IMR-90 (cell line): ENCODE measurements at regions not wholly inside any gene's neighbourhood (a gene's known extent, or its start where the extent isn't known, plus 50 kb on each side); places are given as distances from the start of the nearest gene placed in this dataset.

Experiments used
- ATAC-seq: fragments of 200-7000 bp; cut with Tn5 transposase; 2 replicates; pipeline ENCODE4 v1.9.1; 2020; ENCODE audit warnings: low read depth, mild to moderate bottlenecking, moderate library complexity
- BruUV-seq: library from RNA; stranded (reverse); fragments of 400-500 nt; replicated peaks from 2 replicates; lab custom pipeline; 2021; lab: Mats Ljungman, UMichigan
- CTCF ChIA-PET: fragments of 300-600 bp; formaldehyde crosslinking; extraction: SDS; loops from one replicate; lab custom pipeline; 2021; ENCODE audit warnings: antibody characterized with exemption; lab: Yijun Ruan, JAX
- POLR2A ChIA-PET: fragments of 300-600 bp; sonication (Branson Sonifier 250); formaldehyde crosslinking; loops from one replicate; lab custom pipeline; 2022; ENCODE audit warnings: antibody characterized with exemption; ENCODE audit not compliant: unreplicated experiment; lab: Charles Lee
- DNase-seq: peaks from one replicate; pipeline ENCODE4 v3.0.0; 2013
- H2AFZ ChIP-seq: replicated peaks from 2 replicates; pipeline ENCODE3; 2013; ENCODE audit warnings: low read length, mild to moderate bottlenecking; ENCODE audit not compliant: poor library complexity
- H2AK5ac ChIP-seq: 2 replicates; pipeline ENCODE4 v1.6.1; 2013; ENCODE audit warnings: low read depth, low read length, inconsistent platforms
- H2AK9ac ChIP-seq: replicated peaks from 2 replicates; pipeline ENCODE3; 2013; ENCODE audit warnings: mild to moderate bottlenecking, low read depth, low read length, moderate library complexity; ENCODE audit not compliant: poor library complexity
- H2BK120ac ChIP-seq: 2 replicates; pipeline ENCODE4 v1.6.1; 2013; ENCODE audit warnings: low read depth, low read length, inconsistent platforms
- H2BK15ac ChIP-seq: 3 replicates; pipeline ENCODE4 v1.6.1; 2013; ENCODE audit warnings: low read depth, low read length, inconsistent platforms
- H2BK20ac ChIP-seq: 2 replicates; pipeline ENCODE4 v1.6.1; 2013; ENCODE audit warnings: low read depth, mild to moderate bottlenecking, inconsistent platforms, low read length, moderate library complexity
- H2BK5ac ChIP-seq: 2 replicates; pipeline ENCODE4 v1.6.1; 2013; ENCODE audit warnings: mild to moderate bottlenecking, low read depth, low read length, inconsistent platforms; ENCODE audit not compliant: poor library complexity, severe bottlenecking
- H3K14ac ChIP-seq: replicated peaks from 2 replicates; pipeline ENCODE4 v1.6.1; 2013; ENCODE audit warnings: low read depth, low read length, inconsistent platforms
- H3K18ac ChIP-seq: 2 replicates; pipeline ENCODE4 v1.6.1; 2013; ENCODE audit warnings: low read depth, low read length, control low read depth
- H3K23ac ChIP-seq: 2 replicates; pipeline ENCODE4 v1.6.1; 2013; ENCODE audit warnings: low read depth, low read length, inconsistent platforms
- H3K27ac ChIP-seq: 2 replicates; pipeline ENCODE4 v1.5.1; 2013; ENCODE audit warnings: mild to moderate bottlenecking, control low read depth, low read length; ENCODE audit not compliant: insufficient read depth
- H3K27me3 ChIP-seq: 2 replicates; pipeline ENCODE4 v1.6.1; 2013; ENCODE audit warnings: low read length; ENCODE audit not compliant: control insufficient read depth, insufficient read depth
- H3K36me3 ChIP-seq: 2 replicates; pipeline ENCODE4 v1.6.1; 2013; ENCODE audit warnings: low read length, mixed read lengths; ENCODE audit not compliant: control insufficient read depth, insufficient read depth
- H3K4ac ChIP-seq: 2 replicates; pipeline ENCODE4 v1.6.1; 2013; ENCODE audit warnings: low read depth, low read length, inconsistent platforms
- H3K4me1 ChIP-seq: 2 replicates; pipeline ENCODE4 v1.6.1; 2013; ENCODE audit warnings: low read length, mixed read lengths; ENCODE audit not compliant: control insufficient read depth, insufficient read depth
- H3K4me2 ChIP-seq: 2 replicates; pipeline ENCODE4 v1.6.1; 2013; ENCODE audit warnings: low read depth, mild to moderate bottlenecking, control low read depth, low read length, moderate library complexity
- H3K4me3 ChIP-seq: 2 replicates; pipeline ENCODE4 v1.5.1; 2013; ENCODE audit warnings: low read depth, mild to moderate bottlenecking, control low read depth, low read length, moderate library complexity; ENCODE audit not compliant: insufficient read depth
- H3K56ac ChIP-seq: 2 replicates; pipeline ENCODE4 v1.6.1; 2013; ENCODE audit warnings: low read length, inconsistent platforms; ENCODE audit not compliant: insufficient read depth; ENCODE audit errors: extremely low read depth
- H3K79me1 ChIP-seq, 2 experiments: 2 replicates each; pipeline ENCODE4 v1.6.1; 2013; ENCODE audit warnings: low read length in 2 of 2, inconsistent platforms in 1 of 2, low read depth in 1 of 2
- H3K9ac ChIP-seq: 2 replicates; pipeline ENCODE4 v1.6.1; 2013; ENCODE audit warnings: low read depth, low read length, control low read depth
- H3K9me1 ChIP-seq: 2 replicates; pipeline ENCODE4 v1.6.1; 2013; ENCODE audit warnings: low read length, inconsistent platforms; ENCODE audit not compliant: insufficient read depth
- H3K9me3 ChIP-seq: 2 replicates; pipeline ENCODE4 v1.6.1; 2013; ENCODE audit warnings: low read length; ENCODE audit not compliant: control insufficient read depth, insufficient read depth
- H4K20me1 ChIP-seq: 2 replicates; pipeline ENCODE4 v1.6.1; 2013; ENCODE audit warnings: low read length, inconsistent platforms; ENCODE audit not compliant: insufficient read depth
- H4K5ac ChIP-seq: 2 replicates; pipeline ENCODE4 v1.6.1; 2013; ENCODE audit warnings: mild to moderate bottlenecking, low read depth, low read length, control low read depth
- H4K8ac ChIP-seq, 2 experiments: 2 replicates each; pipeline ENCODE4 v1.6.1; 2013; ENCODE audit warnings: low read depth in 2 of 2, low read length in 2 of 2, control low read depth in 1 of 2, inconsistent platforms in 1 of 2
- H4K91ac ChIP-seq: 2 replicates; pipeline ENCODE4 v1.6.1; 2013; ENCODE audit warnings: low read depth, low read length, inconsistent platforms; ENCODE audit not compliant: insufficient read depth
- MAFK ChIP-seq: IDR thresholded peaks from 2 replicates; pipeline ENCODE4 v1.6.1; 2012; ENCODE audit warnings: low read depth, low read length, improper control_type of control experiment
- MAZ ChIP-seq: IDR thresholded peaks from 2 replicates; pipeline ENCODE4 v1.6.1; 2012; ENCODE audit warnings: low read depth, mild to moderate bottlenecking, low read length, improper control_type of control experiment, moderate library complexity, borderline replicate concordance
- WGBS, 2 experiments: methylation state at CpG; one replicate each; pipeline versions ENCODE4 v1.1.5 to v1.1.7; 2013; ENCODE audit warnings: missing lambda C conversion rate in 2 of 2; ENCODE audit not compliant: insufficient read length in 1 of 2; ENCODE audit errors: extremely low coverage in 2 of 2; 5-methylcytosine and 5-hydroxymethylcytosine counted together
- dilution Hi-C: fragments of 300-500 bp; cut with HindIII; formaldehyde crosslinking; loops from one replicate; pipeline ENCODE4 v1.14.3; 2018; ENCODE audit warnings: low sequenced_read_pairs; ENCODE audit not compliant: unreplicated experiment
- in situ Hi-C: fragments of 300-500 bp; cut with MboI; formaldehyde crosslinking; loops from 3 replicates; pipeline ENCODE4 v1.14.3; 2019; ENCODE audit warnings: low sequenced_read_pairs, inconsistent platforms, mixed read lengths
- intact Hi-C: fragments of 100-400 bp; cut with micrococcal nuclease; formaldehyde crosslinking; loops from 2 replicates; pipeline ENCODE4 v1.10.0; 2022

DNA sequence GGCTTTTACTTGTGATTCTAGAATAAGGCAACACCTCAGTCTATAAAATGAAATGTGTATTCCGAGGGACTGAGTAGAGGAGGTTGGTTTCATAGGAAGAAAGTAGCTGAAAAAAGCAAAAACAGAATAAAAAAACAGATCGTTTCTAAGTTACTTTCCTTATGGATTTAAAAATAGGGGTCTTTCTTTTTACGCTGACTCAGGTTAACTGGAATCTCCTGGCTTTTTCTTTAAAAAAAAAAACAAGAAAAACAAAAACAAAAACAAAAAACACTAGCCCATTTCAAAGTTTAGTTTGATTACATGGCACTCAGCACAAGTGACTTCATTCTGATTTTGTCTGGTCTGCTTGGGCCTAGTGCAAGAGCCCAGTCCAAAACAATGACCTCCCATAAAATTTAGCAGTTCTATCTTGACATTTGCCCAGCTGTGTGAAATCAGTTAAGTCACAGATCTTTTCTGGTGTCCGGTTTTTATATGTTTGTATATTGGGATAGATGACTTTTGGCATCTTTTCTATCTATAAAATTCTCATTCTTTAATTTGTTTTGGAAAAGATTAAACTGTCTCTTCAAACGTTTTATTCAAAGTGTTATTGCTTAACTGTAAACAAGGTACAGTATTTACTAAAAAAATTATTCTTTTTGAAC is 222.7 kb upstream of the HTR2C start:
- H4K5ac ChIP-seq, result no peak overlapping the region
- dilution Hi-C loops, result no loop called here

More for the DNA sequence above, 222.7 kb upstream of the HTR2C start:
- no peak overlapping the region for H2AK9ac ChIP-seq
- H2AK5ac ChIP-seq, result no peak overlapping the region
- no peaks in the 10 kb centered on the region for H3K4me1 ChIP-seq
- intact Hi-C loops (no loop called here), in situ Hi-C loops (no loop called here)
- CTCF ChIA-PET, result no interaction called here
- no peak overlapping the region for H2BK120ac ChIP-seq
- H3K27ac ChIP-seq, result no peak overlapping the region
- H3K56ac ChIP-seq, result no peak overlapping the region
- no peak overlapping the region for H3K9ac ChIP-seq
- no peak overlapping the region for H3K18ac ChIP-seq
- H3K9me3 ChIP-seq, result no peaks in the 10 kb centered on the region
- H3K4ac ChIP-seq, result no peak overlapping the region
- H3K79me1 ChIP-seq, result no peaks in the 10 kb centered on the region
- no TSS peak for BruUV-seq
- no peak overlapping the region for H4K91ac ChIP-seq
- ATAC-seq (no peak), DNase-seq (no peak)
- H3K14ac ChIP-seq, result no peak overlapping the region
- no peak overlapping the region for H4K8ac ChIP-seq
- no peaks in the 10 kb centered on the region for H3K27me3 ChIP-seq
- no peak for TF ChIP-seq MAZ
- peak; percentile 71 for TF ChIP-seq MAFK
- no peak overlapping the region for H2BK5ac ChIP-seq
- H2AFZ ChIP-seq, result no peak overlapping the region
- H3K9me1 ChIP-seq, result no peaks in the 10 kb centered on the region
- no peak overlapping the region for H3K4me3 ChIP-seq
- H4K20me1 ChIP-seq, result no peaks in the 10 kb centered on the region
- H2BK15ac ChIP-seq, result no peak overlapping the region
- no peak overlapping the region for H2BK20ac ChIP-seq
- POLR2A ChIA-PET, result no interaction called here
- WGBS, 2 experiments, result no CpG with 5 or more reads among the region's 5 CpGs
- H3K4me2 ChIP-seq, result no peak overlapping the region
- no peaks in the 10 kb centered on the region for H3K36me3 ChIP-seq
- no peak overlapping the region for H3K23ac ChIP-seq
